ENCODE measurements at regions not wholly inside any gene's neighbourhood (a gene's known extent, or its start where the extent isn't known, plus 50 kb on each side); places are given as distances from the start of the nearest gene placed in this dataset.
"Not testable (repeated sequence)": the region's sequence is repeated elsewhere in the genome, so short reads cannot be mapped to it uniquely, and the experiment has no call there.

- H3K4me3 ChIP-seq (ENCODE audit: low read length in 2 of 2): no peak overlapping the region
Measured at GRCh38 chr2:230593765-230594164, 118.9 kb upstream of the CAB39 start.

GRCh38 chr2:230594286-230594840 is 118.3 kb upstream of the CAB39 start:
- Histone ChIP-seq H3K27me3 (ENCODE audit: control insufficient read depth in 1 of 2, insufficient read depth in 2 of 2, low read length in 1 of 2) (no peaks in the 10 kb centered on the region), H3K36me3 (ENCODE audit: control insufficient read depth in 1 of 2, insufficient read depth in 2 of 2, low read length in 1 of 2) (no peaks in the 10 kb centered on the region), H3K9me3 (ENCODE audit: control insufficient read depth, low read length) (no peaks in the 10 kb centered on the region), H3K27ac (ENCODE audit: low read depth in 1 of 2, low read length in 2 of 2) (no peak overlapping the region), H3K4me1 (ENCODE audit: control insufficient read depth in 1 of 2, insufficient read depth in 2 of 2, low read length in 2 of 2) (no peaks in the 10 kb centered on the region), H3K4me3 (ENCODE audit: low read length in 2 of 2) (no peak overlapping the region)
- WGBS, 2 donors: 63 to 74% methylated on average over 3 of the region's 3 CpGs
- intact Hi-C loops (cut with DNase I): no loop called here
- ATAC-seq (ENCODE audit: low FRiP score) (no peak), DNase-seq (no peak)

More at GRCh38 chr2:230593765-230594164, 118.9 kb upstream of the CAB39 start:
- ATAC-seq (ENCODE audit: low FRiP score): no peak
- intact Hi-C loops (cut with DNase I): no loop called here
- 80 to 85% methylated on average over 9 of the region's 9 CpGs for WGBS, 2 donors
- Histone ChIP-seq H3K36me3 (ENCODE audit: control insufficient read depth in 1 of 2, insufficient read depth in 2 of 2, low read length in 1 of 2) (no peaks in the 10 kb centered on the region), H3K9me3 (ENCODE audit: control insufficient read depth, low read length) (no peaks in the 10 kb centered on the region), H3K4me1 (ENCODE audit: control insufficient read depth in 1 of 2, insufficient read depth in 2 of 2, low read length in 2 of 2) (no peaks in the 10 kb centered on the region), H3K27ac (ENCODE audit: low read depth in 1 of 2, low read length in 2 of 2) (no peak overlapping the region), H3K27me3 (ENCODE audit: control insufficient read depth in 1 of 2, insufficient read depth in 2 of 2, low read length in 1 of 2) (no peaks in the 10 kb centered on the region)
- DNase-seq: no peak

GRCh38 chr2:230599853-230600252 is 112.8 kb upstream of the CAB39 start:
- H3K4me1 ChIP-seq (ENCODE audit: control insufficient read depth in 1 of 2, insufficient read depth in 2 of 2, low read length in 2 of 2): peaks cover 0 to 2% of the 10 kb centered on the region in 2 donors
- intact Hi-C loops (cut with DNase I): no loop called here
- WGBS, 2 donors: 77 to 83% methylated on average over 2 of the region's 2 CpGs
- H3K27me3 ChIP-seq (ENCODE audit: control insufficient read depth in 1 of 2, insufficient read depth in 2 of 2, low read length in 1 of 2): no peaks in the 10 kb centered on the region
- H3K9me3 ChIP-seq (ENCODE audit: control insufficient read depth, low read length): no peaks in the 10 kb centered on the region
- ATAC-seq (ENCODE audit: low FRiP score): no peak
- no peak overlapping the region for H3K4me3 ChIP-seq (ENCODE audit: low read length in 2 of 2)
- H3K36me3 ChIP-seq (ENCODE audit: control insufficient read depth in 1 of 2, insufficient read depth in 2 of 2, low read length in 1 of 2): no peaks in the 10 kb centered on the region
- H3K27ac ChIP-seq (ENCODE audit: low read depth in 1 of 2, low read length in 2 of 2): no peak overlapping the region
- no peak for DNase-seq

- ATAC-seq (ENCODE audit: low FRiP score) (no peak), DNase-seq (no peak)
- no peaks in the 10 kb centered on the region for H3K36me3 ChIP-seq (ENCODE audit: control insufficient read depth in 1 of 2, insufficient read depth in 2 of 2, low read length in 1 of 2)
- H3K4me1 ChIP-seq (ENCODE audit: control insufficient read depth in 1 of 2, insufficient read depth in 2 of 2, low read length in 2 of 2): peaks cover 0 to 2% of the 10 kb centered on the region in 2 donors
- no peaks in the 10 kb centered on the region for H3K27me3 ChIP-seq (ENCODE audit: control insufficient read depth in 1 of 2, insufficient read depth in 2 of 2, low read length in 1 of 2)
- H3K4me3 ChIP-seq (ENCODE audit: low read length in 2 of 2): no peak overlapping the region
- WGBS, 2 donors: 60 to 64% methylated on average over 5 of the region's 5 CpGs
- H3K9me3 ChIP-seq (ENCODE audit: control insufficient read depth, low read length): no peaks in the 10 kb centered on the region
- no peak overlapping the region for H3K27ac ChIP-seq (ENCODE audit: low read depth in 1 of 2, low read length in 2 of 2)
- intact Hi-C loops (cut with DNase I): no loop called here
Measured at GRCh38 chr2:230600285-230600684, 112.4 kb upstream of the CAB39 start.

- Histone ChIP-seq H3K9me3 (ENCODE audit: control insufficient read depth, low read length) (no peaks in the 10 kb centered on the region), H3K4me3 (ENCODE audit: low read length in 2 of 2) (no peak overlapping the region), H3K27me3 (ENCODE audit: control insufficient read depth in 1 of 2, insufficient read depth in 2 of 2, low read length in 1 of 2) (no peaks in the 10 kb centered on the region), H3K27ac (ENCODE audit: low read depth in 1 of 2, low read length in 2 of 2) (no peak overlapping the region), H3K4me1 (ENCODE audit: control insufficient read depth in 1 of 2, insufficient read depth in 2 of 2, low read length in 2 of 2) (peaks cover 0 to 2% of the 10 kb centered on the region in 2 donors), H3K36me3 (ENCODE audit: control insufficient read depth in 1 of 2, insufficient read depth in 2 of 2, low read length in 1 of 2) (no peaks in the 10 kb centered on the region)
- ATAC-seq (ENCODE audit: low FRiP score): no peak
- intact Hi-C loops (cut with DNase I): no loop called here
- no peak for DNase-seq
- 52 to 59% methylated on average over 4 of the region's 4 CpGs for WGBS, 2 donors
Measured at GRCh38 chr2:230600881-230601280, 111.8 kb upstream of the CAB39 start.

GRCh38 chr2:230601510-230601909 is 111.1 kb upstream of the CAB39 start:
- H3K27ac ChIP-seq (ENCODE audit: low read depth in 1 of 2, low read length in 2 of 2): no peak overlapping the region
- 81 to 87% methylated on average over 7 of the region's 7 CpGs for WGBS, 2 donors

GRCh38 chr2:230602562-230603230 is 109.9 kb upstream of the CAB39 start:
- Histone ChIP-seq H3K27ac (ENCODE audit: low read depth in 1 of 2, low read length in 2 of 2) (no peak overlapping the region), H3K27me3 (ENCODE audit: control insufficient read depth in 1 of 2, insufficient read depth in 2 of 2, low read length in 1 of 2) (no peaks in the 10 kb centered on the region), H3K9me3 (ENCODE audit: control insufficient read depth, low read length) (no peaks in the 10 kb centered on the region), H3K4me1 (ENCODE audit: control insufficient read depth in 1 of 2, insufficient read depth in 2 of 2, low read length in 2 of 2) (peaks cover 0 to 2% of the 10 kb centered on the region in 2 donors), H3K36me3 (ENCODE audit: control insufficient read depth in 1 of 2, insufficient read depth in 2 of 2, low read length in 1 of 2) (no peaks in the 10 kb centered on the region), H3K4me3 (ENCODE audit: low read length in 2 of 2) (no peak overlapping the region)
- DNase-seq (no peak), ATAC-seq (ENCODE audit: low FRiP score) (no peak)
- intact Hi-C loops (cut with DNase I): no loop called here
- 68 to 72% methylated on average over 7 of the region's 7 CpGs for WGBS, 2 donors

More at GRCh38 chr2:230601510-230601909, 111.1 kb upstream of the CAB39 start:
- H3K4me1 ChIP-seq (ENCODE audit: control insufficient read depth in 1 of 2, insufficient read depth in 2 of 2, low read length in 2 of 2): peaks cover 0 to 2% of the 10 kb centered on the region in 2 donors
- H3K4me3 ChIP-seq (ENCODE audit: low read length in 2 of 2): no peak overlapping the region
- H3K27me3 ChIP-seq (ENCODE audit: control insufficient read depth in 1 of 2, insufficient read depth in 2 of 2, low read length in 1 of 2): no peaks in the 10 kb centered on the region
- intact Hi-C loops (cut with DNase I): no loop called here
- no peaks in the 10 kb centered on the region for H3K9me3 ChIP-seq (ENCODE audit: control insufficient read depth, low read length)
- no peak for ATAC-seq (ENCODE audit: low FRiP score)
- no peaks in the 10 kb centered on the region for H3K36me3 ChIP-seq (ENCODE audit: control insufficient read depth in 1 of 2, insufficient read depth in 2 of 2, low read length in 1 of 2)
- no peak for DNase-seq

GRCh38 chr2:230603317-230603716 is 109.3 kb upstream of the CAB39 start:
- H3K9me3 ChIP-seq (ENCODE audit: control insufficient read depth, low read length); H3K4me3 ChIP-seq (ENCODE audit: low read length in 2 of 2); H3K27me3 ChIP-seq (ENCODE audit: control insufficient read depth in 1 of 2, insufficient read depth in 2 of 2, low read length in 1 of 2); H3K4me1 ChIP-seq (ENCODE audit: control insufficient read depth in 1 of 2, insufficient read depth in 2 of 2, low read length in 2 of 2); ATAC-seq (ENCODE audit: low FRiP score); intact Hi-C loops (cut with DNase I); H3K27ac ChIP-seq (ENCODE audit: low read depth in 1 of 2, low read length in 2 of 2); DNase-seq; H3K36me3 ChIP-seq (ENCODE audit: control insufficient read depth in 1 of 2, insufficient read depth in 2 of 2, low read length in 1 of 2): not testable (repeated sequence)

- intact Hi-C loops (cut with DNase I); H3K27me3 ChIP-seq (ENCODE audit: control insufficient read depth in 1 of 2, insufficient read depth in 2 of 2, low read length in 1 of 2); H3K27ac ChIP-seq (ENCODE audit: low read depth in 1 of 2, low read length in 2 of 2); H3K9me3 ChIP-seq (ENCODE audit: control insufficient read depth, low read length); DNase-seq; H3K36me3 ChIP-seq (ENCODE audit: control insufficient read depth in 1 of 2, insufficient read depth in 2 of 2, low read length in 1 of 2); H3K4me1 ChIP-seq (ENCODE audit: control insufficient read depth in 1 of 2, insufficient read depth in 2 of 2, low read length in 2 of 2); H3K4me3 ChIP-seq (ENCODE audit: low read length in 2 of 2); ATAC-seq (ENCODE audit: low FRiP score): not testable (repeated sequence)
- WGBS, 2 donors: 84 to 87% methylated on average over 3 of the region's 3 CpGs
Measured at GRCh38 chr2:230604158-230604557, 108.5 kb upstream of the CAB39 start.

Measured in aorta (tissue), 5 donors.